Bronchial epithelial cell (primary cell): ENCODE measurements at regions not wholly inside any gene's neighbourhood (a gene's known extent, or its start where the extent isn't known, plus 50 kb on each side); places are given as distances from the start of the nearest gene placed in this dataset.

Experiments used
- DNase-seq: peaks from one replicate; pipeline ENCODE4 v3.0.0-alpha.2; 2010; ENCODE audit warnings: low read depth
- FAIRE-seq: peaks from 2 replicates; lab custom pipeline; 2011; peaks lifted over from hg19 to GRCh38; lab: Jason Lieb, UNC
- H3K27me3 ChIP-seq: 2 replicates; pipeline ENCODE4 v1.5.1; 2011; ENCODE audit warnings: low read length; ENCODE audit not compliant: control insufficient read depth, insufficient read depth
- H3K36me3 ChIP-seq: 2 replicates; pipeline ENCODE4 v1.5.1; 2011; ENCODE audit warnings: low read length; ENCODE audit not compliant: control insufficient read depth, insufficient read depth
- H3K4me3 ChIP-seq: 2 replicates; pipeline ENCODE4 v1.5.1; 2011; ENCODE audit warnings: mild to moderate bottlenecking, low read depth, low read length, control low read depth
- TF ChIP-seq, protein P1 (sequence below): IDR thresholded peaks from 2 replicates; pipeline ENCODE4 v1.5.1; 2011; ENCODE audit warnings: mild to moderate bottlenecking, moderate library complexity, low read length, control low read depth, inconsistent platforms; ENCODE audit not compliant: insufficient read depth, severe bottlenecking

GRCh38 chr6:104527311-104527710, 332.4 kb downstream of the HACE1 start:
- TF ChIP-seq, protein P1, sequence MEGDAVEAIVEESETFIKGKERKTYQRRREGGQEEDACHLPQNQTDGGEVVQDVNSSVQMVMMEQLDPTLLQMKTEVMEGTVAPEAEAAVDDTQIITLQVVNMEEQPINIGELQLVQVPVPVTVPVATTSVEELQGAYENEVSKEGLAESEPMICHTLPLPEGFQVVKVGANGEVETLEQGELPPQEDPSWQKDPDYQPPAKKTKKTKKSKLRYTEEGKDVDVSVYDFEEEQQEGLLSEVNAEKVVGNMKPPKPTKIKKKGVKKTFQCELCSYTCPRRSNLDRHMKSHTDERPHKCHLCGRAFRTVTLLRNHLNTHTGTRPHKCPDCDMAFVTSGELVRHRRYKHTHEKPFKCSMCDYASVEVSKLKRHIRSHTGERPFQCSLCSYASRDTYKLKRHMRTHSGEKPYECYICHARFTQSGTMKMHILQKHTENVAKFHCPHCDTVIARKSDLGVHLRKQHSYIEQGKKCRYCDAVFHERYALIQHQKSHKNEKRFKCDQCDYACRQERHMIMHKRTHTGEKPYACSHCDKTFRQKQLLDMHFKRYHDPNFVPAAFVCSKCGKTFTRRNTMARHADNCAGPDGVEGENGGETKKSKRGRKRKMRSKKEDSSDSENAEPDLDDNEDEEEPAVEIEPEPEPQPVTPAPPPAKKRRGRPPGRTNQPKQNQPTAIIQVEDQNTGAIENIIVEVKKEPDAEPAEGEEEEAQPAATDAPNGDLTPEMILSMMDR = no peak
- FAIRE-seq (no peak), DNase-seq (no peak)

GRCh38 chr6:104526376-104526775, 333.3 kb downstream of the HACE1 start:
- DNase-seq (no peak), FAIRE-seq (no peak)
- no peaks in the 10 kb centered on the region for H3K27me3 ChIP-seq
- H3K36me3 ChIP-seq = no peaks in the 10 kb centered on the region
- no peak overlapping the region for H3K4me3 ChIP-seq
- TF ChIP-seq, protein P1 = no peak

More at GRCh38 chr6:104527311-104527710, 332.4 kb downstream of the HACE1 start:
- H3K4me3 ChIP-seq = no peak overlapping the region
- H3K36me3 ChIP-seq = no peaks in the 10 kb centered on the region
- no peaks in the 10 kb centered on the region for H3K27me3 ChIP-seq

- no peak for FAIRE-seq
- H3K4me3 ChIP-seq = no peak overlapping the region
Measured at GRCh38 chr6:104525677-104526322, 333.9 kb downstream of the HACE1 start.

GRCh38 chr6:104522533-104522932, 337.2 kb downstream of the HACE1 start:
- TF ChIP-seq, protein P1 = no peak

More at GRCh38 chr6:104525677-104526322, 333.9 kb downstream of the HACE1 start:
- TF ChIP-seq, protein P1 = peak; percentile 79
- peak; percentile 66 for DNase-seq
- H3K36me3 ChIP-seq = no peaks in the 10 kb centered on the region
- H3K27me3 ChIP-seq = no peaks in the 10 kb centered on the region

GRCh38 chr6:104521176-104521575, 338.5 kb downstream of the HACE1 start:
- TF ChIP-seq, protein P1 = no peak
- H3K27me3 ChIP-seq = no peaks in the 10 kb centered on the region
- DNase-seq = no peak
- no peak overlapping the region for H3K4me3 ChIP-seq
- FAIRE-seq = no peak
- no peaks in the 10 kb centered on the region for H3K36me3 ChIP-seq

More at GRCh38 chr6:104522533-104522932, 337.2 kb downstream of the HACE1 start:
- no peak for FAIRE-seq
- Histone ChIP-seq H3K36me3 (no peaks in the 10 kb centered on the region), H3K4me3 (no peak overlapping the region), H3K27me3 (no peaks in the 10 kb centered on the region)
- no peak for DNase-seq

DNA sequence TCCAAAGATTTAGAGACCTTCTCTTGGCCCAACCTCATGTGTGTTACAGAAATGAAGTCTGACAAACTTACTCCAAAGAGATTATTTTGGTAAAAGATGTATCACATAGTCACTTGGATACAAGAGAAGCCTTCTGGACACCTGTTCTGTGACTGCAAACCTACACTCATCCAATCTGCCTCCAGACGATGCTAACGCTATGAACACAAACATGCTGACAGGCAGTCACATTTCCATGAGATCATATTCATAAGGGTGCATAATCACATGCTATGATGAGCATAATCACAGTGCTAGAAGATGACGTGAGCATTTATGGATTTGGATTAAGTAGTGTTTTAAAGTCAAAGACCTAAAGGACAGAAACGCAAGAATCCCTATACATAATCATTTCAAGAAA, 340.2 kb downstream of the HACE1 start:
- TF ChIP-seq, protein P1 = no peak
- no peaks in the 10 kb centered on the region for H3K27me3 ChIP-seq
- no peak for FAIRE-seq
- H3K36me3 ChIP-seq = no peaks in the 10 kb centered on the region
- H3K4me3 ChIP-seq = no peak overlapping the region
- no peak for DNase-seq
